Common myeloid progenitor, CD34-positive (primary cell): ENCODE measurements at regions not wholly inside any gene's neighbourhood (a gene's known extent, or its start where the extent isn't known, plus 50 kb on each side); places are given as distances from the start of the nearest gene placed in this dataset.

Experiments used
- CTCF ChIA-PET: fragments of 350-600 bp; sonication (Branson Sonifier 250); formaldehyde crosslinking; loops from one replicate; lab custom pipeline; 2021; ENCODE audit warnings: antibody characterized with exemption; lab: Charles Lee
- POLR2A ChIA-PET: fragments of 350-600 bp; sonication (Branson Sonifier 250); formaldehyde crosslinking; loops from one replicate; lab custom pipeline; 2021; ENCODE audit warnings: antibody characterized with exemption; lab: Charles Lee
- DNase-seq, 3 donors: peaks; one replicate each; pipeline versions ENCODE4 v3.0.0 to v3.0.0-alpha.2; 2013
- H3K27ac ChIP-seq, 2 experiments: 1 replicate in 1 of 2; 2 replicates in 1 of 2; pipeline ENCODE4 v1.7.0; 2013; ENCODE audit warnings: inconsistent platforms in 2 of 2, low read length in 2 of 2, mild to moderate bottlenecking in 2 of 2, low read depth in 1 of 2, moderate library complexity in 1 of 2; ENCODE audit not compliant: severe bottlenecking in 2 of 2, insufficient read depth in 1 of 2, poor library complexity in 1 of 2
- H3K27me3 ChIP-seq, 5 experiments: replicated peaks in 2 of 5; 1 replicate in 3 of 5; 2 replicates in 2 of 5; pipeline versions ENCODE4 v1.6.1 to v1.7.0; 2013; ENCODE audit warnings: low read length in 4 of 5, mild to moderate bottlenecking in 2 of 5, moderate library complexity in 2 of 5, inconsistent platforms in 1 of 5; ENCODE audit not compliant: insufficient read depth in 5 of 5, control insufficient read depth in 4 of 5
- H3K36me3 ChIP-seq, 4 experiments: 1 replicate in 2 of 4; 2 replicates in 2 of 4; pipeline versions ENCODE4 v1.6.1 to v1.7.0; 2013; ENCODE audit warnings: low read length in 3 of 4, control low read depth in 1 of 4, mild to moderate bottlenecking in 1 of 4; ENCODE audit not compliant: control insufficient read depth in 4 of 4, insufficient read depth in 4 of 4
- H3K4me1 ChIP-seq, 4 experiments: 1 replicate in 3 of 4; 2 replicates in 1 of 4; pipeline versions ENCODE4 v1.6.1 to v1.7.1; 2013; ENCODE audit warnings: low read length in 3 of 4, mild to moderate bottlenecking in 3 of 4, control low read depth in 1 of 4, inconsistent platforms in 1 of 4, moderate library complexity in 1 of 4; ENCODE audit not compliant: control insufficient read depth in 4 of 4, insufficient read depth in 4 of 4; ENCODE audit errors: control extremely low read depth in 1 of 4
- H3K4me3 ChIP-seq, 7 experiments: 1 replicate in 4 of 7; 2 replicates in 3 of 7; pipeline versions ENCODE4 v1.5.1 to v1.7.0; 2013; ENCODE audit warnings: mild to moderate bottlenecking in 7 of 7, low read length in 6 of 7, moderate library complexity in 6 of 7, inconsistent platforms in 2 of 7, low read depth in 2 of 7, control low read depth in 1 of 7; ENCODE audit not compliant: insufficient read depth in 4 of 7, control insufficient read depth in 1 of 7; ENCODE audit errors: extremely low read depth in 1 of 7
- H3K9me3 ChIP-seq, 5 experiments: 1 replicate in 4 of 5; 2 replicates in 1 of 5; pipeline versions ENCODE4 v1.6.1 to v1.7.1; 2013; ENCODE audit warnings: low read length in 4 of 5, mild to moderate bottlenecking in 2 of 5, inconsistent platforms in 1 of 5, low read depth in 1 of 5, moderate library complexity in 1 of 5; ENCODE audit not compliant: control insufficient read depth in 4 of 5, insufficient read depth in 2 of 5; ENCODE audit errors: control extremely low read depth in 1 of 5
- WGBS: methylation state at CpG from one replicate; pipeline ENCODE4 v1.1.5; 2013; ENCODE audit not compliant: insufficient coverage; 5-methylcytosine and 5-hydroxymethylcytosine counted together

DNA sequence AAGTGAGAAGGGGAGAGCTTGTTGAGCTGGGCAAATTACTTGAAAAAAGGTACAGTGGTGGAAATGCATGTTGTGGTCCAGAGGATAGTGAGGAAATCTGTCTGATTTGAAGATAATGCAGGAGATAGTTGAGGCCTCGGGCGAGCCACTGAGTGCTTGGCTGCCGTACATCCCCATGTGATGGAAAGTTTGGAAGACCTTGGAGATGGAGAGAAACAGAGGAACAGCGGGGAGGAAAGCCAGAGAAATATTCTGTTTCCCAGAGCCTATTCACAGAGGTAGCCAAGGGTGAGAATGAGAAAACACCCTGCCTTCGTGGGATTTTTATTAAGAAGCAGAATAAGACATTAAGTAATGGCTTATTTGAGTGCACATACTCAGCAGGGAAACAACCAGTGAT is 498.2 kb downstream of the BCL11B start:
- Histone ChIP-seq H3K27ac (no peak overlapping the region), H3K9me3 (no peaks in the 10 kb centered on the region), H3K36me3 (no peaks in the 10 kb centered on the region), H3K27me3 (no peaks in the 10 kb centered on the region), H3K4me3 (no peak overlapping the region), H3K4me1 (no peaks in the 10 kb centered on the region)
- CTCF ChIA-PET: no interaction called here
- POLR2A ChIA-PET: no interaction called here
- whole genome bisulfite sequencing: 95% methylated on average over 5 of the region's 5 CpGs
- DNase-seq: no peak

DNA sequence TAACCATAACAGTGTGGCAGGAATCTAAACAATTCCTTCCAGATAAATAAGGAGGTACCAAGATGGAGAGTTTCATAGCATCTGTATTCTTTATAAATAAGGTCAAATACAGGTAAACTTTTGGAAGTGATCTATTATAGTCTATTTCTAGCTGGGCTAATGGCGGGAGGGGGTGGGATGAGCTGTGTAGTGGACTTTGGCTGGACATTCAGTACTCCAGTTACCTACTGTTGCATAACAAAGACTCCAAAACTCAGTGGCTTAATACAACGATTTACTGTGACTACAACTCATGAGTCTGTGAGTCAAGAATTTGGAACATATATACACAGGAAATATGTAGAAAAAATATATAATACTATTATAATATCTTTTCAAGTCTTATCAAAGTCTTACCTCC is 496.1 kb downstream of the BCL11B start:
- CTCF ChIA-PET: no interaction called here
- no peaks in the 10 kb centered on the region for H3K4me1 ChIP-seq
- no peak overlapping the region for H3K27ac ChIP-seq
- no peaks in the 10 kb centered on the region for H3K36me3 ChIP-seq
- no peaks in the 10 kb centered on the region for H3K9me3 ChIP-seq
- POLR2A ChIA-PET: no interaction called here
- H3K4me3 ChIP-seq: no peak overlapping the region
- H3K27me3 ChIP-seq: peaks cover 0 to 2% (median 0%) of the 10 kb centered on the region in 5 experiments
- no CpG with 5 or more reads among the region's 2 CpGs for WGBS
- DNase-seq: no peak

DNA sequence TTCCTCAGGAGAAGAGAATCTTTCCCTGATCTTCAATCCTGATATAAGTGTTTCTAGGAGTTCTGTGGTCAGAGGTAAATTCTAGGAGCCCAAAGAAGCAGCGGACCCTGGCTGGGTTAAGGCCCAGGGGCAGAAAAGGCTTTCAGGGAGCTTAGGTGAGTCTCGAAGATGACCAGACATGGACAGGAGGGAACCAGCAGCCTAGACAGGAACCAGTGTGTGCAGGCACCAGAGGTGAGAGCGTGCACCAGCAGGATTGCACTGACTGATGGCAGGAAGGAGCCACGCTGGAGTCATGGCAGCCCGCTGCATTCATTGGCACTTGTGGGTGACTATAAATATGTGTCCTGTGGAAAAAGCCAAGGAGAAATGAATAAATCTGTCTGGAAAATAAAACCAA is 489.9 kb downstream of the BCL11B start:
- CTCF ChIA-PET: no interaction called here
- no peak for DNase-seq
- H3K36me3 ChIP-seq: no peaks in the 10 kb centered on the region
- WGBS: 96% methylated on average over 5 of the region's 5 CpGs
- no peak overlapping the region for H3K27ac ChIP-seq
- H3K9me3 ChIP-seq: no peaks in the 10 kb centered on the region
- peaks cover 0 to 2% (median 0%) of the 10 kb centered on the region in 5 experiments for H3K27me3 ChIP-seq
- no peak overlapping the region for H3K4me3 ChIP-seq
- H3K4me1 ChIP-seq: no peaks in the 10 kb centered on the region
- POLR2A ChIA-PET: no interaction called here

DNA sequence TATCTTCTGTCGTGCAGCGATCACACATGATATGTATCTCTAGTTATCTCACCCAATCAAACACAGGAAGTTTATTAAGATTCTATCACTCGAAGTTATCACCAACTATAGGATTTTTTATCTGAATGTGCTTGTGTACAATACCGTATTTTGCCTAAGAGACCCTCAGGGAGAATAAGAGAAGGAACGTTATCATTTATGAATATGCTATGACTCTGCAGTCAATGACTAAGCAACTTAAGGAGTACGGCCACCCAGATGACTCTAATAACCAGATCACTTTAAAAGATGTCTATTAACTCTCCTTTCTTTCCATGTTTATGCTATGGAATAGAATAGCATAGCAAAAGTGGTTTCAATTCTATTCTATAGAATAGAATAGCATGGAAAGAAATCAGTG is 486.4 kb downstream of the BCL11B start:
- Histone ChIP-seq H3K9me3 (peaks cover 0 to 2% (median 0%) of the 10 kb centered on the region in 5 experiments), H3K27ac (no peak overlapping the region), H3K27me3 (no peaks in the 10 kb centered on the region), H3K36me3 (no peaks in the 10 kb centered on the region), H3K4me1 (no peaks in the 10 kb centered on the region), H3K4me3 (no peak overlapping the region)
- CTCF ChIA-PET: no interaction called here
- POLR2A ChIA-PET: no interaction called here
- WGBS: no CpG with 5 or more reads among the region's 6 CpGs
- no peak for DNase-seq

DNA sequence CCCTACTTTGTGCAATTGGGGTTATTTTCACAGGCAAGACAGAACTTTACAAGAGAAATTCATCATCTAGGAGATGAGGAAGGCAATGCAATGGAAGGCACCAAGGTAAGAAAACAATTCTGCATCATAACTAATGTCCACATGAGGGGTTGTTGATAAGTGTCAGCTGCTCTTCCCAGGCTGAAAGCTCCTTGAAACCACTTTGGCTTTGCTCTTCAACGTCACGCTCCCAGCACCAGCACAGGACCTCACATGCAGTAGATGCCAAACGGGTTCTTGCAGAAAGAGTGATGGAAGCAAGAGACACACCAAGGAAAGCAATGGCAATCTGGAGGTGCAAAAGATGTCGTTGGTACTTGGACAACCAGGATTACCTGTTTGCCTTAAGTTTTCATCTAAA is 485.5 kb downstream of the BCL11B start:
- 93% methylated on average over 4 of the region's 4 CpGs for WGBS
- Histone ChIP-seq H3K27me3 (no peaks in the 10 kb centered on the region), H3K4me3 (no peak overlapping the region), H3K9me3 (peaks cover 0 to 2% (median 0%) of the 10 kb centered on the region in 5 experiments), H3K4me1 (no peaks in the 10 kb centered on the region), H3K27ac (no peak overlapping the region), H3K36me3 (no peaks in the 10 kb centered on the region)
- ChIA-PET POLR2A (no interaction called here), CTCF (no interaction called here)
- DNase-seq: no peak

DNA sequence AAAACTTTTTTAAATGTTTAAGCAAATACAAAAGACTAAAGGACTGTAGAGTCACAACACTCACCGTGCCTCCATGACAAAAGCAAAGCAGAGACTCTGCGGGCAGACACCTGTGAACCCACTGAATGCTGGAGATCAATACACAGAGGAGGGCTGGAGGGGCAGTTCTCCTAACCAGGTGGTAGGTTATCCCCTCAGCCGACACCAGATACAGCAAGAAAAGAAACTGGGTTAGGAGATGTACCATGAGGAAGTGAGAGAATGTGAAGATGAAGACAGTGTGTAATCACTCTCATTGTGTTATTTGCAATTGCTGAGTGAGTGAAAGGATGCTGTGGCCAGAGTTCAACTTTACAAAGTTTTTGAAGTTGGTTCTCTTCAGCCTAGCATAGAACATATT is 480.3 kb downstream of the BCL11B start:
- POLR2A ChIA-PET: no interaction called here
- H3K4me1 ChIP-seq: no peaks in the 10 kb centered on the region
- H3K36me3 ChIP-seq: no peaks in the 10 kb centered on the region
- WGBS: 95% methylated on average over 3 of the region's 3 CpGs
- no peak overlapping the region for H3K4me3 ChIP-seq
- CTCF ChIA-PET: no interaction called here
- DNase-seq: no peak
- H3K27me3 ChIP-seq: no peaks in the 10 kb centered on the region
- peaks cover 0 to 8% (median 3%) of the 10 kb centered on the region in 5 experiments for H3K9me3 ChIP-seq
- H3K27ac ChIP-seq: no peak overlapping the region

DNA sequence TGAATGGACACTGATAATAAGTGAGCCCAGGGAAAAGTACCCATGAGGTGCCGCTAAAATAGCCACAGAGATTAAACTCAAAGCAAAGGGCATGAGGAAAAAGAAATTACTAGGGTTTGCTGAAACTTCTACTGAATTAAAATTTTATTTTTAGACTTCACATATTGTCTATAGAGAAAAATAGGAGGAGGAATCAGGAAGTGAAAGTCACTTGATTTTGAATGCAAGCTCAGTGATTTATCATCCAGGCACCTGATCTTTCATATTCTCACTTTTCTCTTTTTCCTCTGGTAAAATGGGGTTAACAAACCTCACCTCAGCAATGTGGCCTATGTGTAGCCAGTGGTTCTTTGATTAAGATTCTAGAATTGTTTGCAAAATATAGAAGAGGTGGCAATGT is 479.8 kb downstream of the BCL11B start:
- no CpG with 5 or more reads among the region's 1 CpG for WGBS
- POLR2A ChIA-PET: no interaction called here
- CTCF ChIA-PET: no interaction called here

More for the DNA sequence above, 479.8 kb downstream of the BCL11B start:
- H3K27me3 ChIP-seq: no peaks in the 10 kb centered on the region
- H3K27ac ChIP-seq: no peak overlapping the region
- no peak for DNase-seq
- H3K36me3 ChIP-seq: no peaks in the 10 kb centered on the region
- no peaks in the 10 kb centered on the region for H3K4me1 ChIP-seq
- no peak overlapping the region for H3K4me3 ChIP-seq
- peaks cover 0 to 8% (median 3%) of the 10 kb centered on the region in 5 experiments for H3K9me3 ChIP-seq
